ENCODE measurements at regions not wholly inside any gene's neighbourhood (a gene's known extent, or its start where the extent isn't known, plus 50 kb on each side); places are given as distances from the start of the nearest gene placed in this dataset.

DNA sequence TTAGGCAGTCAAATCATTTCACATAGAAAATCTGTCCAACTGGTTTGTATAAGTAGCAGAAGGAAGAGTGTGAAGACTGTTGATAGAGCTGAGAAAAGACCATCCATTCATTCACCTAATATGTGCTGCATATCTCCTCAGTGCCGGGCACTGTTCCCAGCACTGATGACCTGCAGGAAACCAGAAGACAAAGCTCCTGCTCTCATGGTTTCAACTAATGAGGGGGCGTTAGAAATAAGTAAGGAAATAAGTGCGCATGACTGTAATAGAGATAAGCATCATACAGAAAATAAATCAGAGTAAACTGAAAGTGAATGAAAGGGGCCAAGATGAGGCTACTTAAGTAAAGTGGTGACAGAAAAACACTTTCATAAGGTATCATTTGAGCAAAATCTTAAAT is 427.5 kb upstream of the CDH20 start:
- DNase-seq (ENCODE audit: extremely low read depth in 1 of 4, low spot score in 3 of 4) = no peak
- FAIRE-seq = no peak
- no peak overlapping the region for H3K27ac ChIP-seq (ENCODE audit: extremely low read depth, low read depth, low read length)
- no peaks in the 10 kb centered on the region for H3K36me3 ChIP-seq (ENCODE audit: control insufficient read depth, insufficient read depth, low read length)
- ChIA-PET POLR2A (no interaction called here), CTCF (ENCODE audit: low intra/inter-chr PET ratio) (no interaction called here)
- no peak overlapping the region for H3K4me3 ChIP-seq
- in situ Hi-C loops (cut with MboI) = no loop called here
- H2AFZ ChIP-seq (ENCODE audit: low read depth, low read length) = no peak overlapping the region
- no peaks in the 10 kb centered on the region for H3K9me1 ChIP-seq (ENCODE audit: control insufficient read depth, insufficient read depth, low read length)
- 14% methylated on average over 2 of the region's 3 CpGs for WGBS (ENCODE audit: insufficient coverage, low coverage, missing lambda C conversion rate)
- ATAC-seq = no peak
- H3K79me2 ChIP-seq (ENCODE audit: control insufficient read depth, insufficient read depth, low read length) = no peaks in the 10 kb centered on the region
- no peaks in the 10 kb centered on the region for H4K20me1 ChIP-seq (replicated peaks; ENCODE audit: control insufficient read depth, insufficient read depth, low read length)
- no peaks in the 10 kb centered on the region for H3K27me3 ChIP-seq (ENCODE audit: control insufficient read depth in 2 of 2, insufficient read depth in 2 of 2, low read length in 2 of 2)
- no peaks in the 10 kb centered on the region for H3K4me1 ChIP-seq (replicated peaks in 1 of 2; ENCODE audit: control insufficient read depth in 2 of 2, insufficient read depth in 2 of 2, low read length in 2 of 2)
- no peak overlapping the region for H3K4me2 ChIP-seq (ENCODE audit: insufficient read depth, low read length)
- TF ChIP-seq, protein P1, sequence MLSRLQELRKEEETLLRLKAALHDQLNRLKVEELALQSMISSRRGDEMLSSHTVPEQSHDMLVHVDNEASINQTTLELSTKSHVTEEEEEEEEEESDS (CRISPR knock-in tag; IDR thresholded peaks at IDR 0.05) = no peak
- TF ChIP-seq, protein P2, sequence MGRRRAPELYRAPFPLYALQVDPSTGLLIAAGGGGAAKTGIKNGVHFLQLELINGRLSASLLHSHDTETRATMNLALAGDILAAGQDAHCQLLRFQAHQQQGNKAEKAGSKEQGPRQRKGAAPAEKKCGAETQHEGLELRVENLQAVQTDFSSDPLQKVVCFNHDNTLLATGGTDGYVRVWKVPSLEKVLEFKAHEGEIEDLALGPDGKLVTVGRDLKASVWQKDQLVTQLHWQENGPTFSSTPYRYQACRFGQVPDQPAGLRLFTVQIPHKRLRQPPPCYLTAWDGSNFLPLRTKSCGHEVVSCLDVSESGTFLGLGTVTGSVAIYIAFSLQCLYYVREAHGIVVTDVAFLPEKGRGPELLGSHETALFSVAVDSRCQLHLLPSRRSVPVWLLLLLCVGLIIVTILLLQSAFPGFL (CRISPR knock-in tag; IDR thresholded peaks at IDR 0.05) = no peak
- TF ChIP-seq, protein P3, sequence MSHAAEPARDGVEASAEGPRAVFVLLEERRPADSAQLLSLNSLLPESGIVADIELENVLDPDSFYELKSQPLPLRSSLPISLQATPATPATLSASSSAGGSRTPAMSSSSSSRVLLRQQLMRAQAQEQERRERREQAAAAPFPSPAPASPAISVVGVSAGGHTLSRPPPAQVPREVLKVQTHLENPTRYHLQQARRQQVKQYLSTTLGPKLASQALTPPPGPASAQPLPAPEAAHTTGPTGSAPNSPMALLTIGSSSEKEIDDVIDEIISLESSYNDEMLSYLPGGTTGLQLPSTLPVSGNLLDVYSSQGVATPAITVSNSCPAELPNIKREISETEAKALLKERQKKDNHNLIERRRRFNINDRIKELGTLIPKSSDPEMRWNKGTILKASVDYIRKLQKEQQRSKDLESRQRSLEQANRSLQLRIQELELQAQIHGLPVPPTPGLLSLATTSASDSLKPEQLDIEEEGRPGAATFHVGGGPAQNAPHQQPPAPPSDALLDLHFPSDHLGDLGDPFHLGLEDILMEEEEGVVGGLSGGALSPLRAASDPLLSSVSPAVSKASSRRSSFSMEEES (CRISPR knock-in tag; IDR thresholded peaks at IDR 0.05) = no peak
- TF ChIP-seq MAFF (IDR thresholded peaks at IDR 0.05; ENCODE audit: low read length) (no peak), MCM7 (IDR thresholded peaks at IDR 0.05) (no peak)
- intact Hi-C loops (cut with micrococcal nuclease) = no loop called here
- no peak overlapping the region for H3K9ac ChIP-seq (ENCODE audit: insufficient read depth in 1 of 2, low read depth in 2 of 2, low read length in 2 of 2)
- H3K9me3 ChIP-seq (replicated peaks; ENCODE audit: control insufficient read depth, insufficient read depth, low read depth, low read length) = no peaks in the 10 kb centered on the region
- BruUV-seq (replicated peaks) = no TSS peak
